ENCODE measurements at regions not wholly inside any gene's neighbourhood (a gene's known extent, or its start where the extent isn't known, plus 50 kb on each side); places are given as distances from the start of the nearest gene placed in this dataset.

GRCh38 chr4:3369781-3370674 lies 71.7 kb upstream of the HGFAC start:
- Histone ChIP-seq H3K79me2 (replicated peaks; ENCODE audit: insufficient read depth, low read length) (no peaks in the 10 kb centered on the region), H3F3A (ENCODE audit: insufficient read depth, low read length, poor library complexity, severe bottlenecking) (no peaks in the 10 kb centered on the region), H4K20me1 (ENCODE audit: insufficient read depth) (no peaks in the 10 kb centered on the region), H3K27ac (ENCODE audit: low read length) (peak overlapping the region; percentile 6), H3K9me2 (ENCODE audit: insufficient read depth, low read length) (no peaks in the 10 kb centered on the region), H3K9ac (ENCODE audit: low read length) (peak overlapping the region; percentile 38), H3K36me3 (ENCODE audit: insufficient read depth, low read length) (no peaks in the 10 kb centered on the region), H3K9me3 (ENCODE audit: low read length) (no peaks in the 10 kb centered on the region), H3K27me3 (ENCODE audit: insufficient read depth, low read depth, low read length) (no peaks in the 10 kb centered on the region), H3K4me3 (ENCODE audit: low read length) (peak overlapping the region; percentile 57), H3K4me2 (ENCODE audit: low read length) (peak overlapping the region; percentile 53), H2AFZ (ENCODE audit: low read depth, low read length) (no peak overlapping the region)
- TF ChIP-seq SMC3 (conservative IDR thresholded peaks at IDR 0.05; ENCODE audit: poor library complexity), result peak; percentile 25
- TF ChIP-seq EP300 (conservative IDR thresholded peaks at IDR 0.05; ENCODE audit: poor library complexity, severe bottlenecking), result no peak
- no peak for TF ChIP-seq EZH2 (IDR thresholded peaks at IDR 0.05; ENCODE audit: borderline replicate concordance, insufficient read depth, low read length, poor library complexity, severe bottlenecking)
- no peak for TF ChIP-seq CTCF (IDR thresholded peaks at IDR 0.05; ENCODE audit: poor library complexity, severe bottlenecking)
- TF ChIP-seq POLR2AphosphoS5 (IDR thresholded peaks at IDR 0.05), result no peak
- TF ChIP-seq MXI1 (conservative IDR thresholded peaks at IDR 0.05; ENCODE audit: poor library complexity, severe bottlenecking), result peak; percentile 67

GRCh38 chr4:3371033-3372001 lies 70.5 kb upstream of the HGFAC start:
- Histone ChIP-seq H3K36me3 (ENCODE audit: insufficient read depth, low read length) (no peaks in the 10 kb centered on the region), H3K9ac (ENCODE audit: low read length) (no peak overlapping the region), H3F3A (ENCODE audit: insufficient read depth, low read length, poor library complexity, severe bottlenecking) (no peaks in the 10 kb centered on the region), H2AFZ (ENCODE audit: low read depth, low read length) (no peak overlapping the region), H3K4me2 (ENCODE audit: low read length) (peak overlapping the region; percentile 19), H3K4me3 (ENCODE audit: low read length) (peak overlapping the region; percentile 35), H3K9me2 (ENCODE audit: insufficient read depth, low read length) (no peaks in the 10 kb centered on the region), H4K20me1 (ENCODE audit: insufficient read depth) (no peaks in the 10 kb centered on the region), H3K9me3 (ENCODE audit: low read length) (no peaks in the 10 kb centered on the region), H3K27ac (ENCODE audit: low read length) (no peak overlapping the region), H3K79me2 (replicated peaks; ENCODE audit: insufficient read depth, low read length) (no peaks in the 10 kb centered on the region), H3K27me3 (ENCODE audit: insufficient read depth, low read depth, low read length) (no peaks in the 10 kb centered on the region)
- TF ChIP-seq EZH2 (IDR thresholded peaks at IDR 0.05; ENCODE audit: borderline replicate concordance, insufficient read depth, low read length, poor library complexity, severe bottlenecking) (no peak), EP300 (conservative IDR thresholded peaks at IDR 0.05; ENCODE audit: poor library complexity, severe bottlenecking) (no peak), MXI1 (conservative IDR thresholded peaks at IDR 0.05; ENCODE audit: poor library complexity, severe bottlenecking) (peak; percentile 12), REST (IDR thresholded peaks at IDR 0.05; ENCODE audit: borderline replicate concordance) (no peak), TAF1 (IDR thresholded peaks at IDR 0.05; ENCODE audit: low read depth) (no peak)

Data from neural cell (in vitro differentiated cells).